ENCODE measurements at regions not wholly inside any gene's neighbourhood (a gene's known extent, or its start where the extent isn't known, plus 50 kb on each side); places are given as distances from the start of the nearest gene placed in this dataset.

GRCh38 chr14:53591816-53592215 is 364.8 kb downstream of the BMP4 start:
- no peak for TF ChIP-seq POLR2A (IDR thresholded peaks at IDR 0.05)
- no peak for TF ChIP-seq CTCF (IDR thresholded peaks at IDR 0.05)
- no peak for TF ChIP-seq POLR2AphosphoS5 (IDR thresholded peaks at IDR 0.05)
